K562 (cell line): ENCODE measurements at regions not wholly inside any gene's neighbourhood (a gene's known extent, or its start where the extent isn't known, plus 50 kb on each side); places are given as distances from the start of the nearest gene placed in this dataset.

Source experiments
- ATAC-seq: fragments of 200-7000 bp; cut with Tn5 transposase; 3 replicates; pipeline ENCODE4 v1.9.1; 2020; ENCODE audit warnings: moderate library complexity
- BruUV-seq: library from RNA; stranded (reverse); fragments of 400-500 nt; replicated peaks from 2 replicates; lab custom pipeline; 2021; lab: Mats Ljungman, UMichigan
- CTCF ChIA-PET: fragments of 300-600 bp; formaldehyde crosslinking; extraction: SDS; loops from one replicate; lab custom pipeline; 2021; ENCODE audit warnings: low intra/inter-chr PET ratio; lab: Yijun Ruan, JAX
- POLR2A ChIA-PET: fragments of 300-600, 350-650 bp; sonication (Branson Sonifier 250); formaldehyde crosslinking; extraction: SDS; loops from one replicate; lab custom pipeline; 2021; ENCODE audit warnings: antibody characterized with exemption, inconsistent platforms; lab: Yijun Ruan, JAX
- DNase-seq, 4 experiments: peaks; one replicate each; pipeline versions ENCODE4 v3.0.0 to v3.0.0-alpha.2; 2011 to 2018; ENCODE audit warnings: low spot score in 3 of 4, mixed read lengths in 3 of 4; ENCODE audit errors: extremely low read depth in 1 of 4
- FAIRE-seq: peaks from 2 replicates; lab custom pipeline; 2011; peaks lifted over from hg19 to GRCh38; lab: Jason Lieb, UNC
- H2AFZ ChIP-seq: 2 replicates; pipeline ENCODE4 v1.6.0; 2011; ENCODE audit warnings: low read depth, low read length, control low read depth, inconsistent platforms
- H3K27ac ChIP-seq: fragments of 200-600 bp; 3 replicates; pipeline ENCODE4 v1.8.0; 2011; ENCODE audit warnings: low read depth, mild to moderate bottlenecking, control low read depth, inconsistent platforms, low read length, moderate library complexity, mixed read lengths; ENCODE audit errors: extremely low read depth
- H3K27me3 ChIP-seq, 2 experiments: fragments of 300-600 bp in 1 of 2; 2 replicates in 1 of 2; 3 replicates in 1 of 2; pipeline versions ENCODE4 v1.6.0 to v1.8.0; 2011; ENCODE audit warnings: inconsistent platforms in 2 of 2, low read length in 2 of 2, mild to moderate bottlenecking in 1 of 2, mixed read lengths in 1 of 2, moderate library complexity in 1 of 2; ENCODE audit not compliant: control insufficient read depth in 2 of 2, insufficient read depth in 2 of 2
- H3K36me3 ChIP-seq: fragments of 300-600 bp; 3 replicates; pipeline ENCODE4 v1.8.0; 2011; ENCODE audit warnings: mild to moderate bottlenecking, low read length, inconsistent platforms; ENCODE audit not compliant: control insufficient read depth, insufficient read depth
- H3K4me1 ChIP-seq, 2 experiments: fragments of 200-600 bp in 1 of 2; replicated peaks in 1 of 2; 2 replicates in 1 of 2; 3 replicates in 1 of 2; pipeline versions ENCODE4 v1.5.1 to v1.8.0; 2011; ENCODE audit warnings: inconsistent platforms in 2 of 2, low read length in 2 of 2, mild to moderate bottlenecking in 1 of 2, mixed read lengths in 1 of 2, moderate library complexity in 1 of 2; ENCODE audit not compliant: control insufficient read depth in 2 of 2, insufficient read depth in 2 of 2
- H3K4me2 ChIP-seq: 2 replicates; pipeline ENCODE4 v1.6.1; 2011; ENCODE audit warnings: low read length, control low read depth, inconsistent platforms, mixed read lengths; ENCODE audit not compliant: insufficient read depth
- H3K4me3 ChIP-seq: fragments of 200-600 bp; sonication (generic), shearing (Covaris generic); 2 replicates; pipeline ENCODE4 v1.5.1; 2016; ENCODE audit warnings: control low read depth, inconsistent platforms
- H3K79me2 ChIP-seq: fragments of 200-600 bp; 3 replicates; pipeline ENCODE4 v1.8.0; 2011; ENCODE audit warnings: low read length, inconsistent platforms; ENCODE audit not compliant: control insufficient read depth, insufficient read depth
- H3K9ac ChIP-seq, 2 experiments: 2 replicates each; pipeline versions ENCODE4 v1.6.0 to v1.6.1; 2011; ENCODE audit warnings: low read depth in 2 of 2, low read length in 2 of 2, control low read depth in 1 of 2, inconsistent platforms in 1 of 2, mild to moderate bottlenecking in 1 of 2, mixed read lengths in 1 of 2; ENCODE audit not compliant: insufficient read depth in 1 of 2
- H3K9me1 ChIP-seq: one replicate; pipeline ENCODE4 v1.6.0; 2011; ENCODE audit warnings: inconsistent platforms, mild to moderate bottlenecking, low read length, moderate library complexity; ENCODE audit not compliant: control insufficient read depth, insufficient read depth
- H3K9me3 ChIP-seq: replicated peaks from 2 replicates; pipeline ENCODE4 v1.5.1; 2011; ENCODE audit warnings: low read depth, low read length, inconsistent platforms; ENCODE audit not compliant: control insufficient read depth, insufficient read depth
- H4K20me1 ChIP-seq: replicated peaks from 2 replicates; pipeline ENCODE4 v1.6.1; 2011; ENCODE audit warnings: low read length, inconsistent platforms, mixed read lengths; ENCODE audit not compliant: control insufficient read depth, insufficient read depth
- ARID3B ChIP-seq: fragments of 250-450 bp; sonication (Bioruptor Pico); IDR thresholded peaks from 2 replicates; pipeline ENCODE4 v1.4.0; 2020; ENCODE audit warnings: borderline replicate concordance
- ATF7 ChIP-seq: fragments of 450-650 bp; IDR thresholded peaks from 2 replicates; pipeline ENCODE4 v1.7.1; 2014; ENCODE audit warnings: mild to moderate bottlenecking, moderate library complexity
- GTF2E2 ChIP-seq: fragments of 200-800 bp; sonication (Bioruptor generic); IDR thresholded peaks from 2 replicates; pipeline ENCODE4 v1.6.1; 2016; ENCODE audit warnings: missing genetic modification characterization, missing compliant biosample characterization
- HLTF ChIP-seq: fragments of 450-650 bp; IDR thresholded peaks from 2 replicates; pipeline ENCODE4 v1.6.1; 2016
- HNRNPUL1 ChIP-seq: fragments of 200-400 bp; formaldehyde crosslinking; IDR thresholded peaks from 2 replicates; pipeline ENCODE4 v1.6.1; 2017; ENCODE audit warnings: low read length
- KDM5B ChIP-seq: fragments of 200-600 bp; sonication (generic); IDR thresholded peaks from 2 replicates; pipeline ENCODE4 v1.6.1; 2012; ENCODE audit warnings: low read depth, mild to moderate bottlenecking, moderate library complexity, low read length, control low read depth, inconsistent platforms; ENCODE audit not compliant: insufficient replicate concordance
- MEF2A ChIP-seq: IDR thresholded peaks from 2 replicates; pipeline ENCODE4 v1.6.1; 2011; ENCODE audit warnings: low read depth, mild to moderate bottlenecking, low read length, moderate library complexity; ENCODE audit not compliant: control insufficient read depth
- MEF2D ChIP-seq: conservative IDR thresholded peaks from 2 replicates; pipeline ENCODE4 v1.6.1; 2016; ENCODE audit warnings: low read depth, missing genetic modification characterization, missing compliant biosample characterization
- MYNN ChIP-seq, 2 experiments: sonication (generic); formaldehyde crosslinking in 1 of 2; IDR thresholded peaks; 2 replicates each; pipeline versions ENCODE4 v1.5.0 to v1.6.1; 2016 to 2020; ENCODE audit warnings: antibody characterized with exemption in 1 of 2, missing genetic modification reagents in 1 of 2
- NBN ChIP-seq: fragments of 450-650 bp; IDR thresholded peaks from 2 replicates; pipeline ENCODE4 v1.6.1; 2016; ENCODE audit warnings: low read depth, mild to moderate bottlenecking
- NFIC ChIP-seq: fragments of 450-650 bp; IDR thresholded peaks from 2 replicates; pipeline ENCODE4 v1.6.1; 2017; ENCODE audit warnings: mild to moderate bottlenecking, inconsistent platforms
- PTRF ChIP-seq: fragments of 450-650 bp; IDR thresholded peaks from 2 replicates; pipeline ENCODE4 v1.6.1; 2016; ENCODE audit warnings: mild to moderate bottlenecking, missing genetic modification characterization, missing compliant biosample characterization
- RFX7 ChIP-seq: fragments of 250-450 bp; sonication (Bioruptor Pico); IDR thresholded peaks from 2 replicates; pipeline ENCODE4 v1.5.1; 2021; ENCODE audit warnings: mild to moderate bottlenecking
- RNF2 ChIP-seq: sonication (generic); IDR thresholded peaks from 2 replicates; pipeline ENCODE4 v1.6.1; 2016
- XRCC3 ChIP-seq: fragments of 450-650 bp; IDR thresholded peaks from 2 replicates; pipeline ENCODE4 v1.6.1; 2017; ENCODE audit warnings: mild to moderate bottlenecking, moderate library complexity
- ZNF444 ChIP-seq: fragments of 250-450 bp; sonication (Bioruptor Pico); IDR thresholded peaks from 2 replicates; pipeline ENCODE4 v1.4.0; 2020; ENCODE audit warnings: mild to moderate bottlenecking, moderate library complexity
- ZNF79 ChIP-seq: fragments of 250-450 bp; sonication (Bioruptor Pico); IDR thresholded peaks from 2 replicates; pipeline ENCODE4 v1.4.0; 2020; ENCODE audit warnings: low read depth, mild to moderate bottlenecking, moderate library complexity
- WGBS: fragments of 100-300 bp; shearing (Covaris generic); methylation state at CpG from one replicate; pipeline ENCODE4 v1.1.6; 2016; ENCODE audit warnings: low coverage, mixed read lengths; ENCODE audit not compliant: insufficient coverage; ENCODE audit errors: missing lambda C conversion rate; 5-methylcytosine and 5-hydroxymethylcytosine counted together
- in situ Hi-C: fragments of 300-500 bp; cut with MboI; formaldehyde crosslinking; loops from 4 replicates; pipeline ENCODE4 v1.15.0; 2018; ENCODE audit warnings: inconsistent platforms, mixed read lengths
- intact Hi-C: fragments of 100-400 bp; cut with micrococcal nuclease; formaldehyde crosslinking; loops from 2 replicates; pipeline ENCODE4 v1.14.2; 2022
- TF ChIP-seq, protein P1 (sequence below): sonication (generic); formaldehyde crosslinking; IDR thresholded peaks from 2 replicates; pipeline ENCODE4 v1.8.0; 2022; ENCODE audit warnings: missing genetic modification reagents, mild to moderate bottlenecking, borderline replicate concordance
- TF ChIP-seq, protein P2 (sequence below): fragments of 250-450 bp; sonication (Bioruptor Pico); IDR thresholded peaks from 2 replicates; pipeline ENCODE4 v1.5.0; 2021; ENCODE audit warnings: mild to moderate bottlenecking, borderline replicate concordance
- TF ChIP-seq, protein P3 (sequence below): conservative IDR thresholded peaks from 2 replicates; pipeline ENCODE4 v1.6.1; 2011; ENCODE audit warnings: low read depth, mild to moderate bottlenecking, low read length; ENCODE audit not compliant: control insufficient read depth

GRCh38 chr5:9905661-9906060, 275.5 kb upstream of the TAS2R1 start:
- no peak overlapping the region for H3K4me3 ChIP-seq
- 0 out of 5 replicates have a peak, but pooled peaks cover 0 to 4% of the 10 kb centered on the region in 2 experiments for H3K27me3 ChIP-seq
- no peaks in the 10 kb centered on the region for H3K79me2 ChIP-seq
- POLR2A ChIA-PET, result interaction anchor here (0.6 kb wide), 1 partner anchor 1766 kb away, joined by 3 read pairs; no protein-coding TSS in a partner anchor
- BruUV-seq, result no TSS peak
- no peaks in the 10 kb centered on the region for H3K9me1 ChIP-seq
- no peak overlapping the region for H3K27ac ChIP-seq
- no peaks in the 10 kb centered on the region for H3K9me3 ChIP-seq
- 0% methylated on average over 1 of the region's 1 CpG for WGBS
- ATAC-seq (no peak), FAIRE-seq (no peak), DNase-seq (no peak)
- H4K20me1 ChIP-seq, result no peaks in the 10 kb centered on the region
- no peak overlapping the region for H3K9ac ChIP-seq
- CTCF ChIA-PET, result no interaction called here
- in situ Hi-C loops, result no loop called here
- no peak overlapping the region for H3K4me2 ChIP-seq
- H3K4me1 ChIP-seq, result no peaks in the 10 kb centered on the region
- intact Hi-C loops, result no loop called here
- no peak overlapping the region for H2AFZ ChIP-seq
- no peaks in the 10 kb centered on the region for H3K36me3 ChIP-seq
- TF ChIP-seq RNF2 (no peak), HNRNPUL1 (no peak), MEF2A (no peak), RFX7 (CRISPR knock-in tag) (no peak), ATF7 (no peak), ARID3B (CRISPR knock-in tag) (no peak), NFIC (no peak), NBN (no peak), MYNN (IDR thresholded peaks at IDR 0.05) (no peak), MYNN (CRISPR knock-in tag; IDR thresholded peaks at IDR 0.05) (no peak), KDM5B (no peak), GTF2E2 (tag) (no peak), ZNF444 (CRISPR knock-in tag) (no peak), MEF2D (tag) (no peak), ZNF79 (no peak), HLTF (no peak), XRCC3 (no peak), PTRF (tag) (no peak)
- TF ChIP-seq, protein P1, sequence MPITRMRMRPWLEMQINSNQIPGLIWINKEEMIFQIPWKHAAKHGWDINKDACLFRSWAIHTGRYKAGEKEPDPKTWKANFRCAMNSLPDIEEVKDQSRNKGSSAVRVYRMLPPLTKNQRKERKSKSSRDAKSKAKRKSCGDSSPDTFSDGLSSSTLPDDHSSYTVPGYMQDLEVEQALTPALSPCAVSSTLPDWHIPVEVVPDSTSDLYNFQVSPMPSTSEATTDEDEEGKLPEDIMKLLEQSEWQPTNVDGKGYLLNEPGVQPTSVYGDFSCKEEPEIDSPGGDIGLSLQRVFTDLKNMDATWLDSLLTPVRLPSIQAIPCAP, result no peak
- TF ChIP-seq, protein P2, sequence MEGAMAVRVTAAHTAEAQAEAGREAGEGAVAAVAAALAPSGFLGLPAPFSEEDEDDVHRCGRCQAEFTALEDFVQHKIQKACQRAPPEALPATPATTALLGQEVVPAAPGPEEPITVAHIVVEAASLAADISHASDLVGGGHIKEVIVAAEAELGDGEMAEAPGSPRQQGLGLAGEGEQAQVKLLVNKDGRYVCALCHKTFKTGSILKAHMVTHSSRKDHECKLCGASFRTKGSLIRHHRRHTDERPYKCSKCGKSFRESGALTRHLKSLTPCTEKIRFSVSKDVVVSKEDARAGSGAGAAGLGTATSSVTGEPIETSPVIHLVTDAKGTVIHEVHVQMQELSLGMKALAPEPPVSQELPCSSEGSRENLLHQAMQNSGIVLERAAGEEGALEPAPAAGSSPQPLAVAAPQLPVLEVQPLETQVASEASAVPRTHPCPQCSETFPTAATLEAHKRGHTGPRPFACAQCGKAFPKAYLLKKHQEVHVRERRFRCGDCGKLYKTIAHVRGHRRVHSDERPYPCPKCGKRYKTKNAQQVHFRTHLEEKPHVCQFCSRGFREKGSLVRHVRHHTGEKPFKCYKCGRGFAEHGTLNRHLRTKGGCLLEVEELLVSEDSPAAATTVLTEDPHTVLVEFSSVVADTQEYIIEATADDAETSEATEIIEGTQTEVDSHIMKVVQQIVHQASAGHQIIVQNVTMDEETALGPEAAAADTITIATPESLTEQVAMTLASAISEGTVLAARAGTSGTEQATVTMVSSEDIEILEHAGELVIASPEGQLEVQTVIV, result no peak
- TF ChIP-seq, protein P3, sequence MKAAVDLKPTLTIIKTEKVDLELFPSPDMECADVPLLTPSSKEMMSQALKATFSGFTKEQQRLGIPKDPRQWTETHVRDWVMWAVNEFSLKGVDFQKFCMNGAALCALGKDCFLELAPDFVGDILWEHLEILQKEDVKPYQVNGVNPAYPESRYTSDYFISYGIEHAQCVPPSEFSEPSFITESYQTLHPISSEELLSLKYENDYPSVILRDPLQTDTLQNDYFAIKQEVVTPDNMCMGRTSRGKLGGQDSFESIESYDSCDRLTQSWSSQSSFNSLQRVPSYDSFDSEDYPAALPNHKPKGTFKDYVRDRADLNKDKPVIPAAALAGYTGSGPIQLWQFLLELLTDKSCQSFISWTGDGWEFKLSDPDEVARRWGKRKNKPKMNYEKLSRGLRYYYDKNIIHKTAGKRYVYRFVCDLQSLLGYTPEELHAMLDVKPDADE, result no peak
